Anterior cingulate cortex (tissue), 58 donors: ENCODE measurements at regions not wholly inside any gene's neighbourhood (a gene's known extent, or its start where the extent isn't known, plus 50 kb on each side); places are given as distances from the start of the nearest gene placed in this dataset.

Source experiments
- DNase-seq, 58 donors: peaks; one replicate each; lab custom pipeline; 2025; lab: John Stamatoyannopoulos, UW

DNA sequence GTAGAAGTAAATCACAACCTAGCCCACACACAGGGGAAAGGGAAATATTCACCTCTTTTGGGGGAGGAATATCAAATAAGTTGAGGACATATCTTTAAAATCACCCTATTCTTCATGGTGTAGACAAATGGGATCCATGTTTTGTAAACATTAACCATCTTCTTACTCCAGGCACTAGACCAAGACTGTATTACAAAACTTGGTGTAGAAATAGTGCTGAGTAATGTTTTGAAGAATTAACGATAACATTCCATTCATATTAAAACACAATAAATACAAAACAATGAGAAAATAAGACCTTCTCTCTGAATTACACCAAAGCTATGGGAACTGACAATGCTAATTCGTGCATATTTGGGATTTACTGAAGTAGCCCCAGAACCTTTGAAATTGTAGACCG, 633.6 kb downstream of the BCL11B start:
- DNase-seq = no peak

GRCh38 chr14:98647754-98648153, 624.2 kb downstream of the BCL11B start:
- no peak for DNase-seq

- no peak for DNase-seq
Measured at GRCh38 chr14:98651037-98651436, 621.0 kb downstream of the BCL11B start.

- no peak for DNase-seq
Measured at GRCh38 chr14:98665007-98665406, 607.0 kb downstream of the BCL11B start.

DNA sequence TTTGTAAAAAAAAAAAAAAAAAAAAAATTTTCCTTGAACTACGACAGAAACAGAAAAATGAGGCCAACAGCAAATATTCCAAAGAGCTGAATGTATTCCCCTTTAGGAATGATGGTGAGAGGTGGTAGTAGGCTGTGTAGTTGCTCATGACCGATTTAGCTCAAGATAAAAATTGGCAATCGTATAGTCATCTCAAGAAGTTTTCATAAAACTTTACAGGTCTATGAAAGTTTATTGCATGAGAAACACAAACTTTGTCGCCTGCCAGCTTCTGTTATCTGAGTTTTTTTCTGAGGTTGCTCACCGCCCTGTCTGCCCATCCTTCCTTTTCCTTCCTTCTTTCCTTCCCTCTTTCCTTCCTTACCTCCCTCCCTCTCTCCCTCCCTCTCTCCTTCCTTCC, 605.5 kb downstream of the BCL11B start:
- DNase-seq = no peak

DNA sequence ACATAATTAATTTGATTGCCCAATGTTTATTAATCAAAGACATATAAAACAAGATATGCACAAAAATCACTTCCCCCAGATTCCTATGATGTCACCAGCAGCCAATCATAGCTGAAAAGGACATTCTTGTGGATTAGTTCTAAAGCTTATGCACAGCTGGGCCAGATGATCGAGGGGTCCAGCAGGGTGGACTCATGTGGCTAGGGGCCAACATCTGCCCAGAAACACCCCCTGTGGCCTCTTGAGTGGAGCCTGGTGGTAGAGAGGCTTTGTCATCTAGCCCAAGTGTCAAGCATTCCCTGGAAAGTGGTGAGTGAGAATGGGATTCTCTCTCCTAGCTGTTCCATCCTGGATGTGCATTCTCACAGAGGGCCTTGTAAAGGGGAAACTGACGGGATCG, 590.0 kb downstream of the BCL11B start:
- no peak for DNase-seq

DNA sequence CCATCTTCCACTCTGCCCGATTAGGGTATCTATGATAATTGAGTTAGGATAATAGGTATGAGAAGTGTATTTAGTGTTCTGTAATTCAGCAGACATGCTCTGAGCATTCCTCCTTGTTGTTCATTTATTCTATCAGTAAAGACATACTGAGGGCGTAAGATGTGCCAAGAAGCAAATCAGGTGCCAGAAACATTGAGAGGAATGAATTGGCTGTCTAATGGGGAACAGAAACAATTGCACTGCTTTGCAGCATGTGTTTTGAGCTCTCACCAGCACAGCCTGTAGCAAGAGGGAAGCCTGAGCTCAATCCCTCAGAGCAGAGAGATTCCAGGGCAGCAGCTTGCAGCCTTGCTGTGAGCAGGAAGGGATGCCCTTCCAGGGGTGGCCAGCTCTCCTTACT, 589.3 kb downstream of the BCL11B start:
- DNase-seq = no peak

DNA sequence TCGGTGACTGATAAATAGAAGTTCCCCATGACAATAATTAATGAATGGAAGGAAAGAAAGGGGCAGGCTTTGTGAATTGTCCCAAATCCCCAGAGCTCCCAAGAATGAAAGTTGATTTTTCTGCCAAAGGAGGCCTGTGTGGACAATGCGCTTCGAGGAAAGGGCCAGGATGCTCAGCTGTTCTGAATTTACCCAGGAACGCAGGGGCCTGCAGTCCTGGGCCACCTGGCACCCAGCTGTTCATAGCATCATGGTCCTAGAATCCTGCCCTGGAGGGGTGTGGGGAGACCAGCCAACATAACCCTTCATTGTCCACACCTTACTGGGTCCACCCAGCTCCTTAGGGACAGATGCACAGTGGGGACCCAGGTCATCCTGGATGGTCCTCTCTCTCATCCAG, 587.5 kb downstream of the BCL11B start:
- no peak for DNase-seq

GRCh38 chr14:98685725-98686124, 586.3 kb downstream of the BCL11B start:
- DNase-seq = peak in 16 of 58 donors; percentile 1 to 38 (median 4)

GRCh38 chr14:98688446-98688845, 583.6 kb downstream of the BCL11B start:
- DNase-seq = no peak

DNA sequence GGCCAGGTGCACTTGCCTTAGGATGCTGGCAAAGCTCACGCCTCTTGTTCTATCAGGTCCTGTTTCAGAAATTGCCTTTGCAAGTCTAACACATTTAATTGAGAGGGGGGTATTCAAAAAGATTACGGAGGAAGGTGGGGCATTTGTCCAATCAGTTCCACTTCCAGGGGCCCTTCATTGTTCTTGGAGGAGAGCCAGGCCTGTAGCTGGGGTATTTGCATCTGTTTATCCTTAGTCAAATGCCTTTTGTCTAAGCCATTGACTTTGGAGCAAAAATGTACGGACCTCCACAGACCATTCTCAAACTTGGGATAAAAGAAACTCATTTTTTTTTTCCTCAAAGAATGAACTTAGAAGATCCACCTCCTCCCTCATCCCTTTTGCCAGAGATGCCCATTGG, 582.0 kb downstream of the BCL11B start:
- no peak for DNase-seq

- no peak for DNase-seq
Measured at GRCh38 chr14:98692832-98693231, 579.2 kb downstream of the BCL11B start.

DNA sequence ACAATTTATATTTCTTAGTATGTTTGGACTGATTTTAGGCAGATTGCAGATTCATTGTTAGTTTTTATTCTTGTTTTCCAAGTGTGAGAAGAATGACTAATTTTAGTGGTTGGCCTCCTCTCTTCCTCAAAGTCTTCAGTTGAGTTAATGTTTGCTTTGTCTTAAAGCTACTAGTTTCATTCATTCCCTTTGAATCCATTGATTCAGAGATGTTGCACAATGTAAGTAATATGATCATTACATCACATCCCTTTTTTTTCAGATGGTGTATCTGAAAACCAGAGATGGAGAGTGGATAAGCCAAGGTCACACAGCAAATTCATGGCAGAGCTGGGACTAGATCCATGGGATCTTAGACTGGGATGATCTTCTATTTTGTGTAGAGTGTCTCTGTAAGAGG, 577.5 kb downstream of the BCL11B start:
- DNase-seq = no peak

DNA sequence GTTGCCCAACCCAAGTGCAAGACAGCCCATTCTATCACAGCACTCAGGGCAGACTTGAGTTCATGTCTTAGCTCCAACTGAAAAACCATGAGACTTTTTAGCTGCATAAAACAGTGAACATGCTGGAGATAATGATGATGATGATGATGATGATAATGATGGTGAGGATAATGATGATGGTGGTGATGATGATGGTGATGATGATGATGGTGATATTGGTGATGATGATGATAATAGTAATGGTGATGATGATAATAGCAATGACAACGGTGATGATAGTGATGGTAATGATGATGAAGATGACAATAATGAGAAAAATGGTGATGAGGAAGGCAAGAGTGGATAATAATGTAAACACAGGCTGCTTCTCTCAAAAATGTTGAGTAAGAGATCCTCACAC, 576.2 kb downstream of the BCL11B start:
- no peak for DNase-seq

- DNase-seq = no peak
Measured at GRCh38 chr14:98698341-98698740, 573.7 kb downstream of the BCL11B start.

GRCh38 chr14:98700748-98701147, 571.2 kb downstream of the BCL11B start:
- DNase-seq = no peak

DNA sequence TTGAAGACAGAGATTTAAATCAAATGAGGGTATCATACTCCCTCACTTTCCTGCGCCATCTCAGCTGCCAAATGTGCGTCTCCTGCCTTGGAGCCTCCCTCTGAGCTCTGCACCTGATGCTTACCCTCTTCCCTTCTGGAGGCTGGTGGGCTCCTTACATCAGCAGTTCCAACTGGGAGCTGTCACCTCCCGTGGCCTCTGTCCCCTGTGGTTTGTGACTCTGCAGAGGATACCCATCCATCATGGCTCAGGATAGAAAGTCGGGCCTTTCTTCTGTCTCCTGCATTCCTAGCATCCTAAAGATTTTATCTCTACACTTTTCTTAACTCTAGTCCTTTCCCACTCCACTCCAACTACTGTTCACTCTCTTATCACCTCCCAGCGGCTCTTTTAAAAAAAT, 570.6 kb downstream of the BCL11B start:
- no peak for DNase-seq

DNA sequence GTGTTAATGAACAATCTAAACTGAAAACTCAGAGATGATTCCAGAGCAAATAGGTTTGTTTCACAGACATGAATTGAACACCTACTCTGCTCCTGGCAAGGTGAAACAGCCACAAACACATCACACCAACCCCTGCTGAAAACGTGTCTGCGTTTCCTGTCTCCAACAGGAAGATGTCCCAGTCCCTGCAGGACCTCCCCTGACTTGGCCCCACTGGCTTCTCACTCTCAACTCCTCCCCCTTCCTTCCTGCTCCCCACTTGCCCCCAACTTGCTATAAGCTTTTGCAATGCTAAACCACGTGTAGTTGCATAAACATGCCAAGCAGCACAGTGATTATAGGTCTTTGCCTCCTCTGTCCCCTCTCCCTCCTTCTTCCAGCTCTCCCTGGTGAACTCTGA, 567.6 kb downstream of the BCL11B start:
- no peak for DNase-seq

DNA sequence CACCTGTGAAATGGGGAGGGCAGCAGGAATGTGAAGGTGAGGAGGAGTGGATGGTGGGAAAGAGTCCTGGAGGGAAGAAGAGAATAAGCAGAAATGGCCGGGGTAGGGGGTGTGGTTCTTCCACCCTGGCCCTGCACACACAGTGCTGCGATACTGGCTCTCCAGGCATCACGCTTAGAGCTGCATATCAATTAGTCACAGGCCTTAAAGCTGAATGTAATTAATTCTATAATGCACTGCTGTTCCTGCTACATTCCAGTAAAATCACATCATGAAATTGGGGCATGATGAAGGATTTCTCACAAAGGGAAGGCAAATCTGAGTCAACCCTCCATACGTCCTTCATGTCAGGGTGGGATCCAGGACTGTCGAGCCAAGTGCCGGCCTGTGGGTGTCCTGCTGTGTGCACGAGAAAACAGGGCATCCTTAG, 566.1 kb downstream of the BCL11B start:
- no peak for DNase-seq

DNA sequence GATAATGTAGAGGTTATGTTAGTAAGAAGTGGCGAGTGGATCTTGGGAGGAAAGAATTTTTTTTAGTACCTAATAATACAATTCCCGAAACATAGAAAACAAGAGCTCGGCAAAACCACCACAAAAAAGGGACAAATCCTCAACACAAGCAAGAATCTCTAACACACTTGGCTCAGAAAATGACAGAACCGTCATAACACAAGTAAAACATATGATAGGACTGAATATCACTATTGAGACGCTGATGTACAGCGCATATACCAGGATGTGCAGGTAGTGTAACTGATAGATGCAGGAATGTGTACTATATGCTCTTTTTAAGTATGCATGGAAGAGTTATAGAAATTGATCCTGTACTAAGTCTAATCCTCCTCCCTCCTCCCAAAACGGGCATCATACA, 564.5 kb downstream of the BCL11B start:
- no peak for DNase-seq

GRCh38 chr14:98708555-98708954, 563.4 kb downstream of the BCL11B start:
- no peak for DNase-seq

DNA sequence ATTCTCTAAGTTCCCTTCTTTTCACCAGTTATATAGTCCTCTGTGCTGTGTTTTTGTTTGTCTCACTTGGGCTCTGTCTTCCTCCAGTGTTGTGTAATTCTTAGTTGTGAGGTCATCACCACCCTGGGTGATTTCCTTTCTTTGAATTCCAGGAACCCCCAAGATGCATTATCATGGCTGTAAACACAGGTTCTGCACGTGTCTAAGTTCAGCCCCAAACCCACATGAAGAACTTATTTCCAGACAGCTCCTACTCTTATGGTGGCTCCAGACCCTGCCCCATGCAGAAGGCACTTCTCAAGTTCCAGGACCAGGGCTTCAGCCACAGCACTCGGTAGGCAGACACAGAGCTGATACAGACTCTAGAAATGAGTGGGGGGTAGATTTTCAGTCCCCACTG, 560.5 kb downstream of the BCL11B start:
- no peak for DNase-seq

DNA sequence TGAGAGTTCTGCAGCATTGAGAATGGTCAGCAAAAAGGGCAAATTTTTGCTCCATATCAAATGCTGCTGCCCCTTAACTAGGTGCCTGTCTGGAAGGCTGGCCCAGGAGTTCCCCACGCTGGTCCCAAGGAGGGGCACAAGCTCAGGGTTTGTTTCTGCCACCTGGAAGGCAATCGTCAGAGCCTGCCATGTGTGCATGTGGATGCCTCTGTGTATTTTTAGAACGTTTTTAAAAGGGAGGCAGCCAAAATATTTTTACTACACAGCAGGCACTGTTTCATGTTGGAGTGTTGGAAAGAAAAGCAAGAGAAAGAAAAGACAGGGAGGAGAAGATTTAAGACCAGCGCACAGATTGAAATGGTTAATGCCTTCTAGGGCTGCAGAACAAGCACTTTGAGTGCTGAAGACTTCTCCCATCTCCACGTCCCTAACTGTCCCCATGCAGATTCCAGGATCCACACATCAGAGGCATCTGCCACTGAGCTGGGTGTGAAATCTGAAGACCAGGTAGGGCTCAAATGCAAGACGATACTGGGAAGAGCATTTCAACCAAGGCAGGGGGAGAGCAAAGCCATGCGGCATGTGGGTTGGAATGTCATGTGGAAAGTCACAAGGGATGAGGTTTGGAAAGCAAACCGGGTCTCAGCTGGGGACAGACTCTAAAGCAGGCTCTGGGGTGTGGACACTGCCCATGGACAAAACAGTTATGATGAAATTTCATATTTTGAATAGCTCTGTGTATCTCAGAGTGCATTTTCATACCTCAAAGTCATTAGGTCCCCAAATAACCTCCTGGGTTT, 557.2 kb downstream of the BCL11B start:
- no peak for DNase-seq
